SU-DHL-6 (cell line): ENCODE measurements at regions not wholly inside any gene's neighbourhood (a gene's known extent, or its start where the extent isn't known, plus 50 kb on each side); places are given as distances from the start of the nearest gene placed in this dataset.

Source experiments
- H2AFZ ChIP-seq: fragments of 200-600 bp; sonication (generic); 2 replicates; pipeline ENCODE4 v1.6.1; 2014; ENCODE audit warnings: low read depth, mild to moderate bottlenecking, moderate library complexity, mixed read lengths, antibody characterized with exemption, low read length; ENCODE audit not compliant: severe bottlenecking
- H3F3A ChIP-seq: fragments of 200-600 bp; shearing (Covaris generic); 2 replicates; pipeline ENCODE4 v1.6.0; 2016; ENCODE audit warnings: antibody characterized with exemption, mild to moderate bottlenecking; ENCODE audit not compliant: insufficient read depth
- H3K27ac ChIP-seq: fragments of 200-600 bp; sonication (generic); 2 replicates; pipeline ENCODE4 v1.5.1; 2016; ENCODE audit warnings: low read depth, mild to moderate bottlenecking, low read length, moderate library complexity, mixed read lengths
- H3K27me3 ChIP-seq: fragments of 200-600 bp; sonication (generic), shearing (Covaris generic); 2 replicates; pipeline ENCODE4 v1.6.0; 2014; ENCODE audit warnings: mild to moderate bottlenecking, low read length
- H3K36me3 ChIP-seq: fragments of 200-600 bp; sonication (generic); 2 replicates; pipeline ENCODE4 v1.6.1; 2014; ENCODE audit warnings: mild to moderate bottlenecking, low read length, mixed read lengths
- H3K4me2 ChIP-seq: fragments of 300-600, 200-600 bp; shearing (Covaris generic), sonication (generic); 2 replicates; pipeline ENCODE4 v1.6.0; 2014; ENCODE audit warnings: low read length, low read depth, mild to moderate bottlenecking; ENCODE audit not compliant: poor library complexity, severe bottlenecking
- H3K4me3 ChIP-seq: fragments of 200-600 bp; sonication (generic); 2 replicates; pipeline ENCODE4 v1.5.1; 2014; ENCODE audit warnings: antibody characterized with exemption, low read length, mild to moderate bottlenecking, mixed read lengths; ENCODE audit not compliant: insufficient read depth, poor library complexity, severe bottlenecking
- H3K79me2 ChIP-seq: fragments of 200-600 bp; sonication (generic); 2 replicates; pipeline ENCODE4 v1.6.1; 2014; ENCODE audit warnings: mild to moderate bottlenecking, low read length, moderate library complexity; ENCODE audit not compliant: insufficient read depth
- H3K9ac ChIP-seq: fragments of 200-600 bp; sonication (generic); 2 replicates; pipeline ENCODE4 v1.7.0; 2014; ENCODE audit warnings: mild to moderate bottlenecking, low read length
- H3K9me2 ChIP-seq: fragments of 200-600 bp; sonication (generic); replicated peaks from 2 replicates; pipeline ENCODE4 v1.6.1; 2014; ENCODE audit warnings: low read length; ENCODE audit not compliant: insufficient read depth
- H3K9me3 ChIP-seq: fragments of 200-600 bp; sonication (generic); 2 replicates; pipeline ENCODE4 v1.6.1; 2014; ENCODE audit warnings: low read length, mixed read lengths; ENCODE audit not compliant: insufficient read depth
- H4K20me1 ChIP-seq: fragments of 200-600 bp; sonication (generic); 2 replicates; pipeline ENCODE4 v1.6.1; 2014; ENCODE audit warnings: low read depth, mild to moderate bottlenecking, antibody characterized with exemption, low read length, moderate library complexity, mixed read lengths
- EZH2phosphoT487 ChIP-seq: fragments of 200-600 bp; sonication (generic), shearing (Covaris generic); conservative IDR thresholded peaks from 2 replicates; pipeline ENCODE4 v1.6.1; 2018; ENCODE audit warnings: mild to moderate bottlenecking, antibody characterized with exemption, low read length, moderate library complexity, mixed read lengths
- TF ChIP-seq, protein P1 (sequence below): fragments of 200-600 bp; sonication (generic); IDR thresholded peaks from one replicate; pipeline ENCODE4 v1.5.1; 2017; ENCODE audit warnings: antibody characterized with exemption, mild to moderate bottlenecking, low read length, moderate library complexity; ENCODE audit not compliant: insufficient read depth, poor library complexity, severe bottlenecking

DNA sequence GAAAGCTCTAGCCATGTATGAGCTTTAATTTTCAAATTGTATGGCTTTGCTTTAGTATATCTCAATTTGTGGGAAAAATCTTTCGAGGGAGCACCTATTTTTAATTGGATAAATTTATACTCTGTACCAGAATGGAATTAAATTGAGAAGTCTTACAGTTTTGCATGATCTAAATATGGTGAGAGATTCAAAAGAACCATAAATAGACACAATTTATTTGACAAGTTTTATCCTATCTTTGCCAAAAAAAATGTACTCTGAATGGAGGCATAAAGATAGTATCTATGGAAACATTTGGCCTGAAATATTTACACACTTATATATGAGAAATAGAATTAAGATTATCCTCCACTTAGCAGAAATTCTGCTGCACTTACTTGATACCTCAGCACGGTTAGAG, 238.4 kb downstream of the NDUFA10 start:
- H3K27ac ChIP-seq = no peak overlapping the region
- H2AFZ ChIP-seq = no peak overlapping the region
- no peak overlapping the region for H3K4me3 ChIP-seq
- H4K20me1 ChIP-seq = no peaks in the 10 kb centered on the region
- H3K9me2 ChIP-seq = no peaks in the 10 kb centered on the region
- H3F3A ChIP-seq = no peaks in the 10 kb centered on the region
- no peaks in the 10 kb centered on the region for H3K36me3 ChIP-seq
- H3K9ac ChIP-seq = no peak overlapping the region
- no peaks in the 10 kb centered on the region for H3K9me3 ChIP-seq
- TF ChIP-seq EZH2phosphoT487 = no peak
- TF ChIP-seq, protein P1, sequence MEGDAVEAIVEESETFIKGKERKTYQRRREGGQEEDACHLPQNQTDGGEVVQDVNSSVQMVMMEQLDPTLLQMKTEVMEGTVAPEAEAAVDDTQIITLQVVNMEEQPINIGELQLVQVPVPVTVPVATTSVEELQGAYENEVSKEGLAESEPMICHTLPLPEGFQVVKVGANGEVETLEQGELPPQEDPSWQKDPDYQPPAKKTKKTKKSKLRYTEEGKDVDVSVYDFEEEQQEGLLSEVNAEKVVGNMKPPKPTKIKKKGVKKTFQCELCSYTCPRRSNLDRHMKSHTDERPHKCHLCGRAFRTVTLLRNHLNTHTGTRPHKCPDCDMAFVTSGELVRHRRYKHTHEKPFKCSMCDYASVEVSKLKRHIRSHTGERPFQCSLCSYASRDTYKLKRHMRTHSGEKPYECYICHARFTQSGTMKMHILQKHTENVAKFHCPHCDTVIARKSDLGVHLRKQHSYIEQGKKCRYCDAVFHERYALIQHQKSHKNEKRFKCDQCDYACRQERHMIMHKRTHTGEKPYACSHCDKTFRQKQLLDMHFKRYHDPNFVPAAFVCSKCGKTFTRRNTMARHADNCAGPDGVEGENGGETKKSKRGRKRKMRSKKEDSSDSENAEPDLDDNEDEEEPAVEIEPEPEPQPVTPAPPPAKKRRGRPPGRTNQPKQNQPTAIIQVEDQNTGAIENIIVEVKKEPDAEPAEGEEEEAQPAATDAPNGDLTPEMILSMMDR = no peak
- H3K4me2 ChIP-seq = no peak overlapping the region
- no peaks in the 10 kb centered on the region; the same call in 1 of the 2 replicates for H3K27me3 ChIP-seq
- H3K79me2 ChIP-seq = no peaks in the 10 kb centered on the region

DNA sequence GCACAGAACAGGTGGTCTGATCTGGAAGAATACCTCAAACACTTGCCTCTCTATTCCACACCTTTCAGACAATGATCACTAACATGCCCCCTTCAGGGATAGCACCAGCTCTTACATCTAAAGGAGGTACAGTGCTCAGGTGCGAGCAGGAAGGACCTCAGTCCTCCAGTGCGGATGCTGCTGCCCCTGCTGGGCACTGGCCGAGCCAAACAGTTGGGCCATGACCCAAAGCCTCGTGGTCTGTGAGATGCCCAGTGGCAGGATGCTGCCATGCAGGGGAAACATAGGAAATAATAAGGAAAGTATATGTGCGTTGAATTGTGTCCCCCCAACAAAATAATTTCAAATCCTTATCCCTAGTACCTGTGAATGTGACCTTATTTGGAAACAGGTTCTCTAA, 243.7 kb downstream of the NDUFA10 start:
- H3K27ac ChIP-seq = no peak overlapping the region
- H3K4me3 ChIP-seq = no peak overlapping the region
- no peak overlapping the region for H2AFZ ChIP-seq
- no peaks in the 10 kb centered on the region for H3K9me3 ChIP-seq
- no peaks in the 10 kb centered on the region; the same call in 1 of the 2 replicates for H3K27me3 ChIP-seq
- H3K9ac ChIP-seq = no peak overlapping the region
- H3K4me2 ChIP-seq = no peak overlapping the region
- H3K36me3 ChIP-seq = no peaks in the 10 kb centered on the region
- H4K20me1 ChIP-seq = no peaks in the 10 kb centered on the region
- H3F3A ChIP-seq = no peaks in the 10 kb centered on the region
- H3K9me2 ChIP-seq = no peaks in the 10 kb centered on the region
- no peak for TF ChIP-seq EZH2phosphoT487
- TF ChIP-seq, protein P1 = no peak
- H3K79me2 ChIP-seq = no peaks in the 10 kb centered on the region

DNA sequence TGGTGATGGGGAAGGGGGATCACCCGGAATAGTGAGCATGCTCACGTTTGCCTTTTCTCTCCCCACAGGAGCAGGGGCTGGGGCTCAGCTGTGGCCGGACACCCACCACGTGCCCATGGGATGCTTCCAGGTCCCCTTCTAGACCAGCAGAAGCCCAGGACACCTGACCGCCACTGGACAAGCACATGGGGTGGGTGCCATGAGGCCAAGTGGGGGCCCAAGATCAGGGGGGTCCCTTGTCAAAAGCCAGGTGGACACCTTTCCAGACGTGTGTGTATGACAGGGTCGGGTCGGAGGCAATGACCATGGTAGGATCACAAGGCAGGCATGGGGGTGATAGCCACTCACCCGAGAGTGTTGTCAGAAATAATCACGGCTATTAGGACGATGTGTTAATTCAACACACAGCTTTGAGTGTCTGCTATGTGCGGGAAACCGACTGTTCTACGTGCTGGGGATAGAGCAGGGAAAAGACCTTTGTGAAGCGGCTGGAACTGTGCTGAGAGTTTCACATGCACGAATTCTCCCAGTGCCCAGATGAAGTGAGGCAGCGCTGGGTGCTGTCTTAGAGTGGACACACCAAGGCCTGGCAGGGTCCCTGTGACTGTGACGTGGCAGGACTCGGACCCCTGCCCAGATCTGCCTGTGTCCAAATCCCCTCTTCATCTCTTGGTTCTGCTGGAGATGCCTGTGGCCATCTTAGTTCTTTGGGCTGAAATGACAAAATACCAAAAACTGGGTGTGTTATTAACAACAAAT, 244.7 kb downstream of the NDUFA10 start:
- H3K27me3 ChIP-seq = no peaks in the 10 kb centered on the region; the same call in 1 of the 2 replicates
- no peak overlapping the region for H3K4me2 ChIP-seq
- H3F3A ChIP-seq = no peaks in the 10 kb centered on the region
- no peak overlapping the region for H3K27ac ChIP-seq
- H3K4me3 ChIP-seq = no peak overlapping the region
- H3K9ac ChIP-seq = no peak overlapping the region
- no peaks in the 10 kb centered on the region for H3K9me2 ChIP-seq
- H4K20me1 ChIP-seq = no peaks in the 10 kb centered on the region
- H3K36me3 ChIP-seq = no peaks in the 10 kb centered on the region
- no peak overlapping the region for H2AFZ ChIP-seq
- H3K9me3 ChIP-seq = no peaks in the 10 kb centered on the region
- H3K79me2 ChIP-seq = no peaks in the 10 kb centered on the region
- TF ChIP-seq, protein P1 = no peak
- no peak for TF ChIP-seq EZH2phosphoT487
